SIG-M5 treated with dmso at 0.1 percent for 504 hours (cell line): ENCODE measurements at regions not wholly inside any gene's neighbourhood (a gene's known extent, or its start where the extent isn't known, plus 50 kb on each side); places are given as distances from the start of the nearest gene placed in this dataset.

Source experiments
- DNase-seq: peaks from one replicate; lab custom pipeline; 2025; ENCODE audit not compliant: unreplicated experiment; lab: John Stamatoyannopoulos, UW

GRCh38 chr13:80462567-80462966 is 121.6 kb upstream of the SPRY2 start:
- DNase-seq: peak; percentile 62

GRCh38 chr13:80462037-80462436 is 121.1 kb upstream of the SPRY2 start:
- DNase-seq: peak; percentile 60

- DNase-seq: no peak
Observed at GRCh38 chr13:80458543-80458942, 117.6 kb upstream of the SPRY2 start.

GRCh38 chr13:80454245-80454644 is 113.3 kb upstream of the SPRY2 start:
- DNase-seq: peak; percentile 99

- DNase-seq: no peak
Observed at GRCh38 chr13:80452279-80452678, 111.4 kb upstream of the SPRY2 start.

GRCh38 chr13:80451641-80452040 is 110.7 kb upstream of the SPRY2 start:
- DNase-seq: peak; percentile 8

GRCh38 chr13:80450386-80450785 is 109.5 kb upstream of the SPRY2 start:
- DNase-seq: no peak

- no peak for DNase-seq
Observed at GRCh38 chr13:80448725-80449124, 107.8 kb upstream of the SPRY2 start.

- no peak for DNase-seq
Observed at GRCh38 chr13:80447747-80448146, 106.8 kb upstream of the SPRY2 start.

GRCh38 chr13:80444240-80445015 is 103.5 kb upstream of the SPRY2 start:
- DNase-seq: peak; percentile 96

- DNase-seq: no peak
Observed at GRCh38 chr13:80442609-80443008, 101.7 kb upstream of the SPRY2 start.

GRCh38 chr13:80441968-80442367 is 101.0 kb upstream of the SPRY2 start:
- DNase-seq: peak; percentile 90

GRCh38 chr13:80438521-80438920 is 97.6 kb upstream of the SPRY2 start:
- DNase-seq: no peak

GRCh38 chr13:80437231-80437630 is 96.3 kb upstream of the SPRY2 start:
- DNase-seq: no peak

GRCh38 chr13:80436571-80437169 is 95.7 kb upstream of the SPRY2 start:
- no peak for DNase-seq

- DNase-seq: no peak
Observed at GRCh38 chr13:80430561-80430960, 89.6 kb upstream of the SPRY2 start.

- DNase-seq: peak; percentile 81
Observed at GRCh38 chr13:80428349-80429096, 87.6 kb upstream of the SPRY2 start.

- DNase-seq: no peak
Observed at GRCh38 chr13:80419416-80419815, 78.5 kb upstream of the SPRY2 start.

- no peak for DNase-seq
Observed at GRCh38 chr13:80413611-80414010, 72.7 kb upstream of the SPRY2 start.

GRCh38 chr13:80408270-80408669 is 67.3 kb upstream of the SPRY2 start:
- DNase-seq: no peak

GRCh38 chr13:80400865-80401426 is 60.0 kb upstream of the SPRY2 start:
- DNase-seq: peak; percentile 68
